ENCODE measurements at regions not wholly inside any gene's neighbourhood (a gene's known extent, or its start where the extent isn't known, plus 50 kb on each side); places are given as distances from the start of the nearest gene placed in this dataset.

GRCh38 chr10:93165367-93165766 is 91.7 kb downstream of the CYP26A1 start:
- H3K4me3 ChIP-seq: no peak overlapping the region
- no peak for DNase-seq
- intact Hi-C loops (cut with DNase I; ENCODE audit: low total_unique reads): no loop called here
- no peaks in the 10 kb centered on the region for H3K9me3 ChIP-seq
- TF ChIP-seq, protein P1, sequence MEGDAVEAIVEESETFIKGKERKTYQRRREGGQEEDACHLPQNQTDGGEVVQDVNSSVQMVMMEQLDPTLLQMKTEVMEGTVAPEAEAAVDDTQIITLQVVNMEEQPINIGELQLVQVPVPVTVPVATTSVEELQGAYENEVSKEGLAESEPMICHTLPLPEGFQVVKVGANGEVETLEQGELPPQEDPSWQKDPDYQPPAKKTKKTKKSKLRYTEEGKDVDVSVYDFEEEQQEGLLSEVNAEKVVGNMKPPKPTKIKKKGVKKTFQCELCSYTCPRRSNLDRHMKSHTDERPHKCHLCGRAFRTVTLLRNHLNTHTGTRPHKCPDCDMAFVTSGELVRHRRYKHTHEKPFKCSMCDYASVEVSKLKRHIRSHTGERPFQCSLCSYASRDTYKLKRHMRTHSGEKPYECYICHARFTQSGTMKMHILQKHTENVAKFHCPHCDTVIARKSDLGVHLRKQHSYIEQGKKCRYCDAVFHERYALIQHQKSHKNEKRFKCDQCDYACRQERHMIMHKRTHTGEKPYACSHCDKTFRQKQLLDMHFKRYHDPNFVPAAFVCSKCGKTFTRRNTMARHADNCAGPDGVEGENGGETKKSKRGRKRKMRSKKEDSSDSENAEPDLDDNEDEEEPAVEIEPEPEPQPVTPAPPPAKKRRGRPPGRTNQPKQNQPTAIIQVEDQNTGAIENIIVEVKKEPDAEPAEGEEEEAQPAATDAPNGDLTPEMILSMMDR (IDR thresholded peaks at IDR 0.05): no peak
- no peak for TF ChIP-seq POLR2A (IDR thresholded peaks at IDR 0.05)
- H3K27ac ChIP-seq: no peak overlapping the region
- H3K36me3 ChIP-seq: no peaks in the 10 kb centered on the region
- no peaks in the 10 kb centered on the region for H3K27me3 ChIP-seq
- no peaks in the 10 kb centered on the region for H3K4me1 ChIP-seq

DNA sequence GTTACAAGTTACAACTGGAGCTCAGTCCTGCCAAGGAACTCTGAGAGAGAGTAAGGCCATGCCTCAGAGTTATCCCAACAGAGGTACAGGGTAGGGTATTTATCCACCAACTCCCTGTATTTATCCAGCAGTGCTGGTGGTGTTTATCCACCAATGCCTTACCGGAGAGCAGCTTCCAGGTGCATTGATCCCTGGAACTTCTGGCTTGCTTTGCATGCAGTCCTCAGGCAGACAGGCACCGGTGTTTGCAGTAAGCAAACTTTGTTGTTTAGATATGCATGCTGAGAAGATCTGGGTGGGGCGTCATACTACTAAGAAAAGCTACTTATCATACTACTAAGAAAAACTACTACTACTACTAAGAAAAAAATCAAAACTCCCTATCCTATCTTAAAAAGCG is 92.4 kb downstream of the CYP26A1 start:
- no peak overlapping the region for H3K27ac ChIP-seq
- intact Hi-C loops (cut with DNase I; ENCODE audit: low total_unique reads): no loop called here
- H3K9me3 ChIP-seq: no peaks in the 10 kb centered on the region
- no peaks in the 10 kb centered on the region for H3K27me3 ChIP-seq
- TF ChIP-seq POLR2A (IDR thresholded peaks at IDR 0.05): no peak
- H3K4me1 ChIP-seq: no peaks in the 10 kb centered on the region
- no peak for DNase-seq
- H3K36me3 ChIP-seq: no peaks in the 10 kb centered on the region
- H3K4me3 ChIP-seq: no peak overlapping the region

- Histone ChIP-seq H3K36me3 (no peaks in the 10 kb centered on the region), H3K4me3 (no peak overlapping the region), H3K27ac (no peak overlapping the region), H3K4me1 (no peaks in the 10 kb centered on the region), H3K27me3 (no peaks in the 10 kb centered on the region), H3K9me3 (no peaks in the 10 kb centered on the region)
- TF ChIP-seq, protein P1 (IDR thresholded peaks at IDR 0.05): no peak
- TF ChIP-seq POLR2A (IDR thresholded peaks at IDR 0.05): no peak
- intact Hi-C loops (cut with DNase I; ENCODE audit: low total_unique reads): no loop called here
- no peak for DNase-seq
Observed at GRCh38 chr10:93171837-93172236, 98.1 kb downstream of the CYP26A1 start.

GRCh38 chr10:93173967-93174845 is 100.5 kb downstream of the CYP26A1 start:
- no peak overlapping the region for H3K4me3 ChIP-seq
- no peak for DNase-seq
- no peaks in the 10 kb centered on the region for H3K9me3 ChIP-seq
- no peaks in the 10 kb centered on the region for H3K36me3 ChIP-seq
- TF ChIP-seq POLR2A (IDR thresholded peaks at IDR 0.05): no peak
- TF ChIP-seq, protein P1 (IDR thresholded peaks at IDR 0.05): no peak
- no peak overlapping the region for H3K27ac ChIP-seq
- H3K4me1 ChIP-seq: no peaks in the 10 kb centered on the region
- intact Hi-C loops (cut with DNase I; ENCODE audit: low total_unique reads): no loop called here
- H3K27me3 ChIP-seq: no peaks in the 10 kb centered on the region

- H3K4me3 ChIP-seq: no peak overlapping the region
- DNase-seq: no peak
- intact Hi-C loops (cut with DNase I; ENCODE audit: low total_unique reads): no loop called here
- H3K9me3 ChIP-seq: no peaks in the 10 kb centered on the region
- no peaks in the 10 kb centered on the region for H3K36me3 ChIP-seq
- no peaks in the 10 kb centered on the region for H3K4me1 ChIP-seq
- no peak for TF ChIP-seq POLR2A (IDR thresholded peaks at IDR 0.05)
- TF ChIP-seq, protein P1 (IDR thresholded peaks at IDR 0.05): no peak
- H3K27ac ChIP-seq: no peak overlapping the region
- no peaks in the 10 kb centered on the region for H3K27me3 ChIP-seq
Observed at GRCh38 chr10:93175490-93175889, 101.8 kb downstream of the CYP26A1 start.
